ENCODE measurements at regions not wholly inside any gene's neighbourhood (a gene's known extent, or its start where the extent isn't known, plus 50 kb on each side); places are given as distances from the start of the nearest gene placed in this dataset.

- Histone ChIP-seq H3K4me2 (ENCODE audit: insufficient read depth, low read length) (no peak overlapping the region), H3K4me3 (replicated peaks in 1 of 3; ENCODE audit: insufficient read depth in 1 of 3, low read depth in 1 of 3, low read length in 3 of 3) (no peak overlapping the region), H3K9ac (replicated peaks; ENCODE audit: extremely low read depth, insufficient read depth, low read length) (no peak overlapping the region), H3K79me2 (ENCODE audit: control insufficient read depth, insufficient read depth, low read length) (no peaks in the 10 kb centered on the region), H3K4me1 (ENCODE audit: control insufficient read depth, extremely low read depth, insufficient read depth, low read length) (no peaks in the 10 kb centered on the region), H3K9me1 (replicated peaks; ENCODE audit: control insufficient read depth, extremely low read depth, insufficient read depth, low read length) (no peaks in the 10 kb centered on the region), H3K36me3 (ENCODE audit: control insufficient read depth in 2 of 2, extremely low read depth in 1 of 2, insufficient read depth in 2 of 2, low read length in 2 of 2) (no peaks in the 10 kb centered on the region), H3K27me3 (ENCODE audit: control insufficient read depth in 2 of 2, insufficient read depth in 2 of 2, low read length in 2 of 2) (peaks cover 13 to 17% of the 10 kb centered on the region in 2 experiments), H4K20me1 (replicated peaks; ENCODE audit: control insufficient read depth, extremely low read depth, insufficient read depth, low read length) (no peaks in the 10 kb centered on the region), H3K27ac (ENCODE audit: insufficient read depth, low read depth, low read length) (no peak overlapping the region), H2AFZ (ENCODE audit: low read depth, low read length) (no peak overlapping the region), H3K9me3 (replicated peaks; ENCODE audit: control insufficient read depth, insufficient read depth, low read length) (no peaks in the 10 kb centered on the region)
- POLR2A ChIA-PET: no interaction called here
- no TSS peak for BruUV-seq (replicated peaks)
- DNase-seq (ENCODE audit: low read depth, low spot score) (no peak), FAIRE-seq (no peak)
- dilution Hi-C loops (cut with MboI; ENCODE audit: extremely low pct_ligation_motif_present, low sequenced_read_pairs): no loop called here
- CTCF ChIA-PET: no interaction called here
- no peak for TF ChIP-seq EZH2 (IDR thresholded peaks at IDR 0.05; ENCODE audit: borderline replicate concordance, low read depth, low read length, severe bottlenecking)
- TF ChIP-seq POLR2A (IDR thresholded peaks at IDR 0.05; ENCODE audit: low read depth, low read length): no peak
- no peak for TF ChIP-seq GATA2 (IDR thresholded peaks at IDR 0.05; ENCODE audit: insufficient read depth, insufficient read length, low read depth, low read length)
- no peak for TF ChIP-seq FOS (IDR thresholded peaks at IDR 0.05; ENCODE audit: borderline replicate concordance, insufficient read depth, low read length)
- TF ChIP-seq POLR2AphosphoS5 (IDR thresholded peaks at IDR 0.05; ENCODE audit: insufficient read depth, low read depth, low read length): no peak
- TF ChIP-seq JUN (IDR thresholded peaks at IDR 0.05; ENCODE audit: borderline replicate concordance, insufficient read depth, insufficient read length, low read depth): no peak
- no peak for TF ChIP-seq CTCF (IDR thresholded peaks at IDR 0.05; ENCODE audit: extremely low read depth in 1 of 2, insufficient read depth in 1 of 2, low read depth in 1 of 2, low read length in 2 of 2)
- no peak for TF ChIP-seq MAX (IDR thresholded peaks at IDR 0.05; ENCODE audit: insufficient read depth, insufficient read length)
- TF ChIP-seq MYC (IDR thresholded peaks at IDR 0.05; ENCODE audit: low read depth, low read length): no peak
- intact Hi-C loops (cut with micrococcal nuclease): no loop called here
Observed at GRCh38 chr16:86203557-86204275, 304.8 kb downstream of the IRF8 start.

Measured in endothelial cell of umbilical vein (primary cell).